NB4 (cell line): ENCODE measurements at regions not wholly inside any gene's neighbourhood (a gene's known extent, or its start where the extent isn't known, plus 50 kb on each side); places are given as distances from the start of the nearest gene placed in this dataset.

ENCODE experiments used
- CTCF ChIP-seq: IDR thresholded peaks from one replicate; pipeline ENCODE4 v1.5.1; 2012; ENCODE audit warnings: low read depth, low read length
- MYC ChIP-seq: IDR thresholded peaks from 2 replicates; pipeline ENCODE4 v1.6.1; 2011; ENCODE audit warnings: low read depth, low read length

GRCh38 chr4:38275331-38276100, 315.3 kb downstream of the PTTG2 start:
- TF ChIP-seq CTCF (no peak), MYC (no peak)
